Skin epidermis (tissue), 12 donors: ENCODE measurements at regions not wholly inside any gene's neighbourhood (a gene's known extent, or its start where the extent isn't known, plus 50 kb on each side); places are given as distances from the start of the nearest gene placed in this dataset.

Experiments
- H3K27ac ChIP-seq, 21 experiments: fragments of 200-600 bp; sonication (generic) in 11 of 21; one replicate each; pipeline ENCODE4 v1.5.0; 2020; ENCODE audit warnings: mild to moderate bottlenecking in 3 of 21, inconsistent platforms in 2 of 21, moderate library complexity in 2 of 21
- H3K4me3 ChIP-seq, 7 experiments: fragments of 200-600 bp; sonication (generic) in 2 of 7; one replicate each; pipeline ENCODE4 v1.5.0; 2020; ENCODE audit warnings: inconsistent platforms in 2 of 7, mild to moderate bottlenecking in 2 of 7, moderate library complexity in 1 of 7

GRCh38 chr2:103734911-103735310 lies 973.1 kb downstream of the TMEM182 start:
- Histone ChIP-seq H3K27ac (no peak overlapping the region), H3K4me3 (no peak overlapping the region)

- Histone ChIP-seq H3K27ac (no peak overlapping the region), H3K4me3 (no peak overlapping the region)
Observed at GRCh38 chr2:103738108-103738507, 976.3 kb downstream of the TMEM182 start.

- H3K4me3 ChIP-seq, result no peak overlapping the region
- no peak overlapping the region for H3K27ac ChIP-seq
Observed at GRCh38 chr2:103738606-103739005, 976.8 kb downstream of the TMEM182 start.

- Histone ChIP-seq H3K27ac (no peak overlapping the region), H3K4me3 (no peak overlapping the region)
Observed at GRCh38 chr2:103739186-103739585, 977.4 kb downstream of the TMEM182 start.

- H3K4me3 ChIP-seq, result no peak overlapping the region
Observed at GRCh38 chr2:103739921-103740320, 978.1 kb downstream of the TMEM182 start.

GRCh38 chr2:103740631-103741030 lies 978.8 kb downstream of the TMEM182 start:
- H3K4me3 ChIP-seq, result no peak overlapping the region
- no peak overlapping the region for H3K27ac ChIP-seq

More at GRCh38 chr2:103739921-103740320, 978.1 kb downstream of the TMEM182 start:
- no peak overlapping the region for H3K27ac ChIP-seq

GRCh38 chr2:103743195-103743594 lies 981.4 kb downstream of the TMEM182 start:
- Histone ChIP-seq H3K27ac (no peak overlapping the region), H3K4me3 (no peak overlapping the region)

GRCh38 chr2:103754530-103754929 lies 992.7 kb downstream of the TMEM182 start:
- H3K27ac ChIP-seq, result no peak overlapping the region

GRCh38 chr2:103773884-103774283 lies 1012.1 kb downstream of the TMEM182 start:
- H3K4me3 ChIP-seq, result no peak overlapping the region
- no peak overlapping the region for H3K27ac ChIP-seq

More at GRCh38 chr2:103754530-103754929, 992.7 kb downstream of the TMEM182 start:
- H3K4me3 ChIP-seq, result no peak overlapping the region

- Histone ChIP-seq H3K27ac (no peak overlapping the region), H3K4me3 (no peak overlapping the region)
Observed at GRCh38 chr2:103780088-103780702, 1018.4 kb downstream of the TMEM182 start.

GRCh38 chr2:103781313-103781712 lies 1019.5 kb downstream of the TMEM182 start:
- H3K27ac ChIP-seq, result no peak overlapping the region
- no peak overlapping the region for H3K4me3 ChIP-seq

GRCh38 chr2:103784261-103784660 lies 1022.4 kb downstream of the TMEM182 start:
- H3K4me3 ChIP-seq, result no peak overlapping the region
- no peak overlapping the region for H3K27ac ChIP-seq

GRCh38 chr2:103785432-103785831 lies 1023.6 kb downstream of the TMEM182 start:
- no peak overlapping the region for H3K4me3 ChIP-seq

GRCh38 chr2:103785956-103786355 lies 1024.1 kb downstream of the TMEM182 start:
- Histone ChIP-seq H3K27ac (no peak overlapping the region), H3K4me3 (no peak overlapping the region)

More at GRCh38 chr2:103785432-103785831, 1023.6 kb downstream of the TMEM182 start:
- H3K27ac ChIP-seq, result no peak overlapping the region

- H3K4me3 ChIP-seq, result no peak overlapping the region
- no peak overlapping the region for H3K27ac ChIP-seq
Observed at GRCh38 chr2:103788389-103788788, 1026.6 kb downstream of the TMEM182 start.

- Histone ChIP-seq H3K4me3 (no peak overlapping the region), H3K27ac (no peak overlapping the region)
Observed at GRCh38 chr2:103788951-103789350, 1027.1 kb downstream of the TMEM182 start.

- H3K4me3 ChIP-seq, result no peak overlapping the region
- no peak overlapping the region for H3K27ac ChIP-seq
Observed at GRCh38 chr2:103789381-103790095, 1027.7 kb downstream of the TMEM182 start.

- no peak overlapping the region for H3K27ac ChIP-seq
- H3K4me3 ChIP-seq, result no peak overlapping the region
Observed at GRCh38 chr2:103792042-103792441, 1030.2 kb downstream of the TMEM182 start.

- Histone ChIP-seq H3K27ac (no peak overlapping the region), H3K4me3 (no peak overlapping the region)
Observed at GRCh38 chr2:103798291-103798690, 1036.5 kb downstream of the TMEM182 start.

GRCh38 chr2:103804013-103804412 lies 1042.2 kb downstream of the TMEM182 start:
- H3K27ac ChIP-seq, result no peak overlapping the region
- no peak overlapping the region for H3K4me3 ChIP-seq

- Histone ChIP-seq H3K4me3 (no peak overlapping the region), H3K27ac (no peak overlapping the region)
Observed at GRCh38 chr2:103805746-103806145, 1043.9 kb downstream of the TMEM182 start.
